Body of pancreas (tissue), 4 donors: ENCODE measurements at regions not wholly inside any gene's neighbourhood (a gene's known extent, or its start where the extent isn't known, plus 50 kb on each side); places are given as distances from the start of the nearest gene placed in this dataset.

ENCODE experiments used
- ATAC-seq: fragments of 150-250 bp; one replicate; pipeline ENCODE4 v1.9.1; 2016
- DNase-seq, 4 donors: peaks; one replicate each; pipeline ENCODE4 v3.0.0-alpha.2; 2019
- H3K27ac ChIP-seq, 4 donors: fragments of 200-600 bp; sonication (generic); 1 replicate in 3 of 4; 2 replicates in 1 of 4; pipeline versions ENCODE4 v1.5.1 to v1.6.1; 2016 to 2019; ENCODE audit warnings: mild to moderate bottlenecking in 1 of 4, mixed read lengths in 1 of 4, moderate library complexity in 1 of 4
- H3K27me3 ChIP-seq, 2 donors: fragments of 200-600 bp; sonication (generic); one replicate each; pipeline ENCODE4 v1.6.0; 2016; ENCODE audit warnings: mild to moderate bottlenecking in 1 of 2
- H3K36me3 ChIP-seq, 2 donors: fragments of 200-600 bp; sonication (generic); replicated peaks in 1 of 2; 2 replicates each; pipeline ENCODE4 v1.5.1; 2016; ENCODE audit warnings: low read depth in 2 of 2; ENCODE audit not compliant: insufficient read depth in 1 of 2
- H3K4me1 ChIP-seq: fragments of 200-600 bp; sonication (generic); one replicate; pipeline ENCODE4 v1.6.0; 2016
- H3K4me3 ChIP-seq, 2 donors: fragments of 200-600 bp; sonication (generic); 1 replicate in 1 of 2; 2 replicates in 1 of 2; pipeline ENCODE4 v1.5.1; 2016 to 2019
- H3K9me3 ChIP-seq, 3 donors: fragments of 200-600 bp; sonication (generic); 1 replicate in 2 of 3; 2 replicates in 1 of 3; pipeline ENCODE4 v1.5.1; 2016
- POLR2A ChIP-seq, 3 donors: fragments of 450-650 bp; IDR thresholded peaks; one replicate each; pipeline ENCODE4 v1.6.1; 2016; ENCODE audit warnings: antibody characterized with exemption in 3 of 3, mild to moderate bottlenecking in 2 of 3
- WGBS, 2 donors: methylation state at CpG; one replicate each; pipeline ENCODE4 v1.1.5; 2017; 5-methylcytosine and 5-hydroxymethylcytosine counted together
- intact Hi-C: fragments of 100-400 bp; cut with DNase I; formaldehyde crosslinking; loops from one replicate; pipeline ENCODE4 v1.15.1; 2023
- TF ChIP-seq, protein P1 (sequence below), 7 experiments: fragments of 450-650 bp in 4 of 7; fragments of 200-600 bp in 3 of 7; sonication (generic) in 3 of 7; IDR thresholded peaks; one replicate each; pipeline ENCODE4 v1.5.1; 2016 to 2019; ENCODE audit warnings: antibody characterized with exemption in 7 of 7

DNA sequence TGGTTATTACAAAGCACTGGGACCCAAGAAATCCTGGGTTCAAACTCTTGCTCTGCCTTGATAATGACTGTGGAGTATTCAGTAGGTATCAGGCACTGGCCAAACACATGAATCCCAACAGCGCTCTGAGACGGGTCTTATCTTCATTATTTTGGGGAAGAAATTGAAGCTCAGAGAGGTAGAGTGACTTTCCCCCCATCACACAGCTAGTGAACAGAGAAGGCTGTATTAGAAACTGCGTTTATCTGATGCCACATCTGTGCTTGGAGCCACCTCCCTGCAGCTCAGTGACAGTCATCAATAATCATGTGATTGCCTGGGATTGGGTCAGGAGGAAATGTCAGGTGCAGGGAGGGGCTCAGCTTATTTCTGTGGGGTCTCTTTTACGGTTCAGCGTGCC lies 225.4 kb upstream of the LHX5 start:
- Histone ChIP-seq H3K36me3 (no peaks in the 10 kb centered on the region), H3K27ac (no peak overlapping the region), H3K27me3 (no peaks in the 10 kb centered on the region), H3K9me3 (peaks cover 0 to 6% (median 0%) of the 10 kb centered on the region in 3 donors), H3K4me3 (no peak overlapping the region), H3K4me1 (no peaks in the 10 kb centered on the region)
- intact Hi-C loops, result no loop called here
- WGBS, 2 donors, result 45 to 56% methylated on average over 3 to 5 of the region's 5 CpGs
- ATAC-seq (no peak), DNase-seq (no peak)
- no peak for TF ChIP-seq POLR2A (IDR thresholded peaks at IDR 0.05)
- TF ChIP-seq, protein P1, sequence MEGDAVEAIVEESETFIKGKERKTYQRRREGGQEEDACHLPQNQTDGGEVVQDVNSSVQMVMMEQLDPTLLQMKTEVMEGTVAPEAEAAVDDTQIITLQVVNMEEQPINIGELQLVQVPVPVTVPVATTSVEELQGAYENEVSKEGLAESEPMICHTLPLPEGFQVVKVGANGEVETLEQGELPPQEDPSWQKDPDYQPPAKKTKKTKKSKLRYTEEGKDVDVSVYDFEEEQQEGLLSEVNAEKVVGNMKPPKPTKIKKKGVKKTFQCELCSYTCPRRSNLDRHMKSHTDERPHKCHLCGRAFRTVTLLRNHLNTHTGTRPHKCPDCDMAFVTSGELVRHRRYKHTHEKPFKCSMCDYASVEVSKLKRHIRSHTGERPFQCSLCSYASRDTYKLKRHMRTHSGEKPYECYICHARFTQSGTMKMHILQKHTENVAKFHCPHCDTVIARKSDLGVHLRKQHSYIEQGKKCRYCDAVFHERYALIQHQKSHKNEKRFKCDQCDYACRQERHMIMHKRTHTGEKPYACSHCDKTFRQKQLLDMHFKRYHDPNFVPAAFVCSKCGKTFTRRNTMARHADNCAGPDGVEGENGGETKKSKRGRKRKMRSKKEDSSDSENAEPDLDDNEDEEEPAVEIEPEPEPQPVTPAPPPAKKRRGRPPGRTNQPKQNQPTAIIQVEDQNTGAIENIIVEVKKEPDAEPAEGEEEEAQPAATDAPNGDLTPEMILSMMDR (IDR thresholded peaks at IDR 0.05), result no peak

DNA sequence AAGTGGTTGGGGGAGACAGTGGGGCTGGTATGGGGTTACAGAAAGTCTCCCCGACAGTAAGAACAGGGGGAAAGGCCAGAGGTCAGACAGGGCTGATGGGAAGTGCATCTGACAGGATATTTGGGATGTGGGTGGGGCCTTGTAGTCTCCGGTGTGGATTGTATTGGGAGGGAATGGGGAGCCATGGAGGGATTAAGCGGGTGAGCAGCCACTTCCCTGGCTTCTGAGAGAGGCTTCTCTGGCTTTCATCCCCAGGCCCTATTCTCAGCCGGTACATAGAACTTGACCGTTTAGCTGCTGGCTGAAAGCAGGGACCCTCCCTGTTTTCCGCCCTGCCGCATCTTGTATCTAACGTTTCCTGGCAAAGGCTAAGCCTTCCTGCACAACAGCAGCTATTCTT lies 222.0 kb upstream of the LHX5 start:
- intact Hi-C loops, result no loop called here
- ATAC-seq, result no peak
- 63 to 65% methylated on average over 8 of the region's 8 CpGs for WGBS, 2 donors
- H3K36me3 ChIP-seq, result no peaks in the 10 kb centered on the region
- H3K27ac ChIP-seq, result no peak overlapping the region
- no peak for DNase-seq
- H3K4me1 ChIP-seq, result no peaks in the 10 kb centered on the region
- TF ChIP-seq, protein P1 (IDR thresholded peaks at IDR 0.05), result no peak
- TF ChIP-seq POLR2A (IDR thresholded peaks at IDR 0.05), result no peak
- no peaks in the 10 kb centered on the region for H3K27me3 ChIP-seq
- H3K9me3 ChIP-seq, result no peaks in the 10 kb centered on the region
- no peak overlapping the region for H3K4me3 ChIP-seq

DNA sequence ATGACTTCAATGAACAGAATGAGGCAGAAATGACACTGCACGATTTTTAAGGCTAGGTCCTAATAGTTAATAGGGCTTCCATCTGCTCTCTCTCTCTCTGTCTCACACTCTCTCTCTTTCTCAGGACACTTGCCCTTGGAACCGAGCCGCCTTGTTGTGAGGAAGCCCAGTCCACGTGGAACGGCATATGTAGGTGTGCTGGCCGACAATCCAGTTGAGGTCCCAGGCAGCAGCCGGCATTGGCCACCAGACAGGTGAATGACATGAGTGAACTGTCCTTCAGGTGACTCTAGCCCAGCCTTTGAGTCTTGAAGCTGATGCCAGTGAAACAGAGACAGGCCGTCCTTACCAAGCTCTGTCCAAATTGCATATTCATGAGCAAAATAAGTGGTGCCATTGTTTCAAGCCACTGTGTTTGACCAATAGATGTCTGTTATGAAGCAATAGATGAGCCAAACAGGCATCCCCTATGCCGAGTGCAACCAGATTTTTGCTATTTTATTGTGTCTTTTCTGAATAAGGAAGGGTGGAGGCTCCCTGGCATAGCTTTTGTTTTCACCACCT lies 217.5 kb upstream of the LHX5 start:
- no peaks in the 10 kb centered on the region for H3K9me3 ChIP-seq
- H3K27ac ChIP-seq, result no peak overlapping the region
- no peaks in the 10 kb centered on the region for H3K36me3 ChIP-seq
- intact Hi-C loops, result no loop called here
- H3K27me3 ChIP-seq, result no peaks in the 10 kb centered on the region
- no peaks in the 10 kb centered on the region for H3K4me1 ChIP-seq
- DNase-seq, result no peak
- no peak overlapping the region for H3K4me3 ChIP-seq
- WGBS, 2 donors, result 72% methylated on average over 9 of the region's 9 CpGs
- ATAC-seq, result no peak
- TF ChIP-seq POLR2A (IDR thresholded peaks at IDR 0.05), result no peak
- TF ChIP-seq, protein P1 (IDR thresholded peaks at IDR 0.05), result no peak

DNA sequence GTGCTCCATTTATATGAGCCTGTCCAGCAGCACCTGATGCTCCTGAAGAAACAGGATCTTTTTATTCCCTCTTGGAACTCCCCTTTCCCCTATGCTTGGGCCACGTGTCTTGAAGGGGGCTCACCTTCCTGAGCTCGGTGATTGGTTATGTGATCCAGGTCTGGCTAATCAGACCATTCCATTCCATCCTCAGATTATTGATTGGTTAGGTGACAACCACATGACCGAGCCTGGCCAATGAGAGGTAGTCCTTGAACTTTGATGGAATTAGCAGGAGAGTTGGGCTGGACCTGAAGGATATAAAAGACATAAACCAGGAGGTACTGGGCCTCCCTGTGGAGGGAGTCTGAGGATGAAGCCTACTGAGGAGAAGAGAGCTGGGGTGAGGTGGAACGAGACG lies 216.6 kb upstream of the LHX5 start:
- Histone ChIP-seq H3K4me1 (no peaks in the 10 kb centered on the region), H3K36me3 (no peaks in the 10 kb centered on the region), H3K9me3 (no peaks in the 10 kb centered on the region), H3K27ac (no peak overlapping the region), H3K4me3 (no peak overlapping the region), H3K27me3 (no peaks in the 10 kb centered on the region)
- no peak for TF ChIP-seq POLR2A (IDR thresholded peaks at IDR 0.05)
- TF ChIP-seq, protein P1 (IDR thresholded peaks at IDR 0.05), result no peak
- ATAC-seq (no peak), DNase-seq (no peak)
- intact Hi-C loops, result no loop called here
- 58 to 76% methylated on average over 5 of the region's 5 CpGs for WGBS, 2 donors
